ENCODE measurements at regions not wholly inside any gene's neighbourhood (a gene's known extent, or its start where the extent isn't known, plus 50 kb on each side); places are given as distances from the start of the nearest gene placed in this dataset.

- no peak for ATAC-seq (replicated peaks in 1 of 2)
- no peak overlapping the region for H3K27ac Mint-ChIP-seq
Measured at GRCh38 chr22:47816863-47817210, 1054.4 kb downstream of the TBC1D22A start.

GRCh38 chr22:47816121-47816862, 1053.8 kb downstream of the TBC1D22A start:
- Mint-ChIP-seq H3K4me1 (ENCODE audit: low read depth) (no peaks in the 10 kb centered on the region), H3K4me3 (no peak overlapping the region), H3K36me3 (ENCODE audit: insufficient read depth in 2 of 2) (no peaks in the 10 kb centered on the region), H3K9me3 (peaks cover 5 to 6% of the 10 kb centered on the region in 2 donors), H3K27ac (no peak overlapping the region), H3K27me3 (ENCODE audit: low read depth) (peaks cover 6% of the 10 kb centered on the region)
- ATAC-seq (replicated peaks in 1 of 2): no peak
- no peak for DNase-seq

More at GRCh38 chr22:47816863-47817210, 1054.4 kb downstream of the TBC1D22A start:
- Mint-ChIP-seq H3K4me1 (ENCODE audit: low read depth) (no peaks in the 10 kb centered on the region), H3K27me3 (ENCODE audit: low read depth) (peaks cover 6% of the 10 kb centered on the region), H3K9me3 (peaks cover 5 to 6% of the 10 kb centered on the region in 2 donors), H3K36me3 (ENCODE audit: insufficient read depth in 2 of 2) (no peaks in the 10 kb centered on the region), H3K4me3 (no peak overlapping the region)
- DNase-seq: no peak

GRCh38 chr22:47814474-47814873, 1052.0 kb downstream of the TBC1D22A start:
- Mint-ChIP-seq H3K4me1 (ENCODE audit: low read depth) (no peaks in the 10 kb centered on the region), H3K36me3 (ENCODE audit: insufficient read depth in 2 of 2) (no peaks in the 10 kb centered on the region), H3K9me3 (peaks cover 9% of the 10 kb centered on the region in 2 donors), H3K27me3 (ENCODE audit: low read depth) (peaks cover 6% of the 10 kb centered on the region), H3K4me3 (no peak overlapping the region), H3K27ac (no peak overlapping the region)
- DNase-seq (no peak), ATAC-seq (replicated peaks in 1 of 2) (no peak)

- peaks cover 9% of the 10 kb centered on the region in 2 donors for H3K9me3 Mint-ChIP-seq
- peaks cover 6% of the 10 kb centered on the region for H3K27me3 Mint-ChIP-seq (ENCODE audit: low read depth)
- DNase-seq (no peak), ATAC-seq (replicated peaks in 1 of 2) (no peak)
- no peak overlapping the region for H3K27ac Mint-ChIP-seq
- H3K4me3 Mint-ChIP-seq: no peak overlapping the region
- no peaks in the 10 kb centered on the region for H3K4me1 Mint-ChIP-seq (ENCODE audit: low read depth)
- H3K36me3 Mint-ChIP-seq (ENCODE audit: insufficient read depth in 2 of 2): no peaks in the 10 kb centered on the region
Measured at GRCh38 chr22:47813661-47814060, 1051.2 kb downstream of the TBC1D22A start.

- no peak for DNase-seq
Measured at GRCh38 chr22:47811971-47812370, 1049.5 kb downstream of the TBC1D22A start.

GRCh38 chr22:47810505-47811500, 1048.4 kb downstream of the TBC1D22A start:
- Mint-ChIP-seq H3K27ac (no peak overlapping the region), H3K9me3 (peaks cover 4 to 9% of the 10 kb centered on the region in 2 donors), H3K4me3 (no peak overlapping the region), H3K27me3 (ENCODE audit: low read depth) (peaks cover 12% of the 10 kb centered on the region), H3K36me3 (ENCODE audit: insufficient read depth in 2 of 2) (no peaks in the 10 kb centered on the region), H3K4me1 (ENCODE audit: low read depth) (no peaks in the 10 kb centered on the region)
- ATAC-seq (replicated peaks in 1 of 2) (no peak), DNase-seq (no peak)

More at GRCh38 chr22:47811971-47812370, 1049.5 kb downstream of the TBC1D22A start:
- ATAC-seq (replicated peaks in 1 of 2): no peak
- no peak overlapping the region for H3K27ac Mint-ChIP-seq
- no peaks in the 10 kb centered on the region for H3K4me1 Mint-ChIP-seq (ENCODE audit: low read depth)
- H3K4me3 Mint-ChIP-seq: no peak overlapping the region
- H3K27me3 Mint-ChIP-seq (ENCODE audit: low read depth): peaks cover 11% of the 10 kb centered on the region
- H3K9me3 Mint-ChIP-seq: peaks cover 6 to 9% of the 10 kb centered on the region in 2 donors
- no peaks in the 10 kb centered on the region for H3K36me3 Mint-ChIP-seq (ENCODE audit: insufficient read depth in 2 of 2)

GRCh38 chr22:47808886-47809620, 1046.6 kb downstream of the TBC1D22A start:
- Mint-ChIP-seq H3K27ac (no peak overlapping the region), H3K27me3 (ENCODE audit: low read depth) (peaks cover 12% of the 10 kb centered on the region), H3K4me1 (ENCODE audit: low read depth) (no peaks in the 10 kb centered on the region), H3K36me3 (ENCODE audit: insufficient read depth in 2 of 2) (no peaks in the 10 kb centered on the region), H3K9me3 (peaks cover 4% of the 10 kb centered on the region in 2 donors), H3K4me3 (no peak overlapping the region)
- ATAC-seq (replicated peaks in 1 of 2) (no peak), DNase-seq (no peak)

GRCh38 chr22:47808236-47808635, 1045.8 kb downstream of the TBC1D22A start:
- H3K4me3 Mint-ChIP-seq: no peak overlapping the region
- H3K27me3 Mint-ChIP-seq (ENCODE audit: low read depth): peaks cover 18% of the 10 kb centered on the region
- ATAC-seq (replicated peaks in 1 of 2): no peak
- no peaks in the 10 kb centered on the region for H3K36me3 Mint-ChIP-seq (ENCODE audit: insufficient read depth in 2 of 2)
- H3K4me1 Mint-ChIP-seq (ENCODE audit: low read depth): no peaks in the 10 kb centered on the region
- DNase-seq: no peak
- H3K9me3 Mint-ChIP-seq: peaks cover 4% of the 10 kb centered on the region in 2 donors
- no peak overlapping the region for H3K27ac Mint-ChIP-seq

GRCh38 chr22:47807506-47807905, 1045.1 kb downstream of the TBC1D22A start:
- no peak overlapping the region for H3K4me3 Mint-ChIP-seq
- peaks cover 18% of the 10 kb centered on the region for H3K27me3 Mint-ChIP-seq (ENCODE audit: low read depth)
- H3K36me3 Mint-ChIP-seq (ENCODE audit: insufficient read depth in 2 of 2): no peaks in the 10 kb centered on the region
- peaks cover 4% of the 10 kb centered on the region in 2 donors for H3K9me3 Mint-ChIP-seq
- no peak overlapping the region for H3K27ac Mint-ChIP-seq
- ATAC-seq (replicated peaks in 1 of 2) (no peak), DNase-seq (no peak)
- no peaks in the 10 kb centered on the region for H3K4me1 Mint-ChIP-seq (ENCODE audit: low read depth)

GRCh38 chr22:47806894-47807293, 1044.4 kb downstream of the TBC1D22A start:
- DNase-seq (no peak), ATAC-seq (replicated peaks in 1 of 2) (no peak)
- Mint-ChIP-seq H3K4me3 (no peak overlapping the region), H3K4me1 (ENCODE audit: low read depth) (no peaks in the 10 kb centered on the region), H3K36me3 (ENCODE audit: insufficient read depth in 2 of 2) (no peaks in the 10 kb centered on the region), H3K27me3 (ENCODE audit: low read depth) (peaks cover 23% of the 10 kb centered on the region), H3K27ac (no peak overlapping the region), H3K9me3 (peaks cover 4% of the 10 kb centered on the region in 2 donors)

- H3K36me3 Mint-ChIP-seq (ENCODE audit: insufficient read depth in 2 of 2): no peaks in the 10 kb centered on the region
- H3K4me3 Mint-ChIP-seq: no peak overlapping the region
- peaks cover 27% of the 10 kb centered on the region for H3K27me3 Mint-ChIP-seq (ENCODE audit: low read depth)
- H3K27ac Mint-ChIP-seq: no peak overlapping the region
- ATAC-seq (replicated peaks in 1 of 2) (no peak), DNase-seq (no peak)
- no peaks in the 10 kb centered on the region for H3K4me1 Mint-ChIP-seq (ENCODE audit: low read depth)
- peaks cover 4% of the 10 kb centered on the region in 2 donors for H3K9me3 Mint-ChIP-seq
Measured at GRCh38 chr22:47805394-47805935, 1043.0 kb downstream of the TBC1D22A start.

GRCh38 chr22:47804281-47804680, 1041.8 kb downstream of the TBC1D22A start:
- H3K27me3 Mint-ChIP-seq (ENCODE audit: low read depth): peaks cover 27% of the 10 kb centered on the region
- no peak overlapping the region for H3K27ac Mint-ChIP-seq
- ATAC-seq (replicated peaks in 1 of 2) (no peak), DNase-seq (no peak)
- H3K36me3 Mint-ChIP-seq (ENCODE audit: insufficient read depth in 2 of 2): no peaks in the 10 kb centered on the region
- no peaks in the 10 kb centered on the region for H3K4me1 Mint-ChIP-seq (ENCODE audit: low read depth)
- H3K4me3 Mint-ChIP-seq: no peak overlapping the region
- H3K9me3 Mint-ChIP-seq: no peaks in the 10 kb centered on the region
